ENCODE measurements at regions not wholly inside any gene's neighbourhood (a gene's known extent, or its start where the extent isn't known, plus 50 kb on each side); places are given as distances from the start of the nearest gene placed in this dataset.
"Not testable (repeated sequence)": the region's sequence is repeated elsewhere in the genome, so short reads cannot be mapped to it uniquely, and the experiment has no call there.

DNA sequence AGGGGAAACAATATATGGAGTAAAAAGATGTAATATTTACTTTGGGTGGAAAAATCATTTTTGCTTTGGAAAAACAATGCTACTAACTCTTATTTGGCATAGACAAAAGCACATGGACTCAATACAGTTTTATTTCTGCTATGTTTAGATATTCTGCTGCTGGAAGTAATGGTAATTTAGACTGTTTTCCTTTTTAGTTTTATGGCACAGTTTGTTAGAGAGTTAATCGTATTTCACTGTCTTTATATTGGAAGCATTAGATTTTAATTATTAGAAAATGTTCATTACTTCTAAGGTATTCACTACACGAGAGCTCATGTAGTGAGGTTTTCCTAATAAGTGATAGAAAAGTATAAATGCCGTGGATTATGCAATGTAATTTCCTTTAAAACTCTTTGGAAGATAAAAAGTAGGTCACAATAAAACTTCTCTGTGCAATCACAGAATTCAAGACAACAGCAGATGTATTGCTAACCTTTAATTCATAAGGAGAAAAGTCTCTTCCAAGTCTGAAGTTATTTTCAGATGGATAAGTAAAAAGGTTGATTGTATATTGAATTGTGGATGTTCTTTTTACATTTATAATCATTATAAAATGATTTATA lies 851.8 kb downstream of the TMTC2 start:
- DNase-seq, result no peak

DNA sequence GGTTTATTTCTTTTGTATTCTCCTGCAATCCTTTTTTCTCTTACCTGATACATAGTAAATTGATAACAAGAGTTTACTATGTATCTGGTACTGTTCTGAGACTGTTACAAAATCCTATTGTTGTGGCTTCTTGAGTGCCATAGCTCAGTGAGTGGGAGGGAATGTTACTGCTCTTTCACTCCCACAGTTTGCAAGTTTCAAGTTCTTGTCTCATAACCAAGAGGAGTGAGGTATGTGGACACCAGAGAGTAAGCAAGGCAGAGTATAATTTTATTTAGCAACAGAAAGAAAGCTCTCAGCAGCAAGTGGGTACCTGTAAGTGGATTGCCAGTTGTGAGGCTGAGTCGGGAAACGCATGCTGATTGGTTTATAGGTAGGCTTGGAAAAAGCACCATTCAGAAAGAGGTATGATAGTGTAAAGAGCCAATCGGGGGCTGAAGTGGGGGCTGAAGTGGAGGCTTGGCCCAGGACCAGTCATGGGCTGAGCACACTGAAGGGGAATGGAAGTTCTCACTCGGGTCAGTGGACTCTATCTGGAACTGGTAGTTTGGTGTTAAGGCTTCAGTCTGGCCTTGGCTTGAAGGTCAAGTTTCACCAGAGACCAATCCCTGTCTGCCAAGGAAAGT lies 850.8 kb downstream of the TMTC2 start:
- no peak for DNase-seq

DNA sequence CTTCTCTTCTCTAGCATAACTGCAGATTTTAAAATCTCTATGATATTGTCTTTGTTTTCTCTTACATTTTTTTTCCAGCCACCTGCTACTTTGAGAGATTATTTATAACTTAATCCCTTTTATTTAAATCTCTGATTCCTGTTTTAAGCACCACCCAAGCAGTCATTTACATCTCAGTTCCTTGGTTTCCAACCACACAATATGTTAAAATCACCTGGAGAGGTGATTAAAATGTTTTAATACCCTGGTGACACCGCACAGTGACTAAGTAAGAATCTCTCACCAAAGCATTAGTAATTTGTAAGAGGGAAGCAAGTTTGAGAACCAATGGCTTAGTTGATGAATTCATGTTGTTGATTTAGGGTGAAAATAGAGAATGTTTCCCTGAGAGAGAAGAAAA lies 849.8 kb downstream of the TMTC2 start:
- no peak for DNase-seq

DNA sequence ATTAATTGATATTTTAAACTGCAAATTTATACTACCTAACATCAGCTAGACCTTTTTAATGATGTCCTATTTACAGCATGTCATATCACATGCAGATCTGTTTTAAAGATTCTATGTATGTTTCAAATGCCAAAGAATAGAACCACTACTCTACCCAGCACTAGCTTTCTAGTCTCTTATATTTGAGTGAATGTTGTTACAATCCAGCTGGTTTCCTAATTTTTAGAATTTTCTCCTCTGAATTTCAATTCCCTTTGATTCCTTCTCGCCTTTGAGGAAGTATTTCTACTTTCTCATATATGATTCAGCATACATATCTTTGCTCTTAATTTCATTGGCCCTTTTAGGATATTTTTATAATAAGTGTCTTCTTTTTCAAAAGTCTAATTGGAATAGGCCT lies 841.9 kb downstream of the TMTC2 start:
- no peak for DNase-seq

DNA sequence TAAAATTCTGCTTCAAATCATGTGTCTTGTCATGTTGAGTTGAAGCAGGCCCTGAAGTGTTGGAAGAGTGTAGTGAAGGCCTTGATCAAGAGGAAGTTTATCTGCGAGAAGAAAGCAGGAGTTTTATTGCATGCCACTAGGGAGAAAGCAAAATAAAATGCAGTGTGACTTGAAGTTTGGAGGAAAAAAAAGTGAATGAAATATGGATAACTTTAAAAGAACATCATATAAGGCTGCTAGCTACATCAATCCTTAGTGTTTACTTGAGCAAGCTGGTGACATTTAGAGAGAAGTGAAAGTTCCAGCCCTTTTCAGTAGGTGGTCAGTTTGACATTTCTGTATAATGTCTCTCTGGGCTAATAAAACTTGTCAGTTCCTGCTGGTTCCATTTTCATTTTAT lies 841.1 kb downstream of the TMTC2 start:
- DNase-seq, result no peak

DNA sequence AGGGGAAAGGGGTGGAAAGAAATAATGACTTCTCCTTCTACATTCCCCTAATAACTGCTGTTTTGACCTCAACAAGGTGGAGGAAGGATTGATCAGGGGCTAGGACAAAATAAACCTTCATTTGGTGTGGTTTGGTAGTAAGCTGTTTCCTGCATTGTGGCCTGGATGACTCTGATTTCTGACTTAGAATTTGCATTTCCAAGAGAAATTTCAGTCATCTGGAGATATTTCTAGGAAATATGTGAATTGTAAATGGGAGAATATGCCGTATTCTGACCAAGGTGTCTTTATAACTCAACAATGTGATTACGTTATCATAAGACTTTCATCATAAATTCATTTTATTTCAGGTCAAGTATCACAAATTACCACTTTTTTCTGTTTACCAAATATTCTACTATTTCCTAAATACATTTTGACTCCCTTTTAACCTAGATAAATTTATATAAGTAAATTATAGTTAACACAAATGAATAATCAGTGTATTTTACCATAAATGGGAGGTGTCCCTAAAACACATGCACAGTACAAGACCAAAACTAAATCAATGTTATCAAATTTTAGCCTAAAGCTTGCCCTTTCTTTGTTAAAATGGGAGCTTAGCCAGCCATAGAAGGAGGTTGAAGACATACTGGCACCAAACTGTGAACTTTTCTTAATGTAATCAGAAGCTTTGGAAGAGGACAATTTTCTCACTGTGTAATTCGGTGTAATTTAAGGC lies 828.8 kb downstream of the TMTC2 start:
- DNase-seq, result no peak

DNA sequence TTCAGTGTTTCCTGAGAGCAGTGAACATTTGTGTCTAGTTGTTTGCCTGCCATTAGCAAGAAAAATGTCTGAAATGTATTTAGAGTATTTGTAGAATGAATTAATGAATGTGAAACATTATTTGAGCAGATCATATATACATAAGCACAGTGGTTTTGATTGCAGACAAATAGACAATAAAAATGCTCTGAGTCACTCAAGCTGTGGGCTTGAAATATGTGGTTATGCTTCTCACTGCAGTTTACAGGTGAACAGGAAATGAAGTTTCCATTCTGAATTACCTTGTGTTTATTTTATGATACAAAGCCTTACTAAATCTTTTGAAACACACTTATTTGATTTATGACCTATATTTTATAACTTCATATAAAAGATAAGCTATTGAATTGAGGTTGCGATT lies 827.7 kb downstream of the TMTC2 start:
- no peak for DNase-seq

DNA sequence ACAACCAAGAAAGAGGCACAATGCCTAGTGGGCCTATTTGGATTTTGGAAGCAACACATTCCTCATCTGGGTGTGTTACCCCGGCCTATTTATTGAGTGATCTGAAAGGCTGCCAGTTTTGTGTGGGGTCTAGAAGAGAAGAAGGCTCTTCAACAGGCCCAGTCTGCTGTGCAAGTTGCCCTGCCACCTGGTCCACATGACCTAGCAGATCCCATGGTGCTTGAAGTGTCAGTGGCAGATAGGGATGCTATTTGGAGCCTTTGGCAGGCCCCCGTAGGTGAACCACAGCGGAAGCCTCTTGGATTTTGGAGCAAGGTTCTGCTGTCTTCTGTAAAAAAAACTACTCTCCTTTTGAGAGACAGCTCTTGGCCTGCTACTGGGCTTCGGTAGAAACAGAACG lies 820.1 kb downstream of the TMTC2 start:
- DNase-seq, result no peak

DNA sequence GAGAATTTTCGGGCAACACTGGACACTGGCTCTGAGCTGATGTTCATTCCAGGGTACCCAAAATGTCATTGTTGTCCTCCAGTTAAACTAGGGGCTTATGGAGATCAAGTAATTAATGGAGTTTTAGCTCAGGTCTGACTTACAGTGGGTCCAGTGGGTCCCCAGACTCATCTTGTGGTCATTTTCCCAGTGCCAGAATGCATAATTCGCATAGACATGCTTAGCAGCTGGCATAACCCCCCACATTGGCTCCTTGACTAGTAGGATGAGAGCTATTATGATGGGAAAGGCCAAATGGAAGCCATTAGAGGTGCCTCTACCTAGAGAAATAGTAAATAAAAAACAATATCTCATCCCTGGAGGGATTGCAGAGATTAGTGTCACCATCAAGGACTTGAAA lies 818.9 kb downstream of the TMTC2 start:
- DNase-seq, result no peak

DNA sequence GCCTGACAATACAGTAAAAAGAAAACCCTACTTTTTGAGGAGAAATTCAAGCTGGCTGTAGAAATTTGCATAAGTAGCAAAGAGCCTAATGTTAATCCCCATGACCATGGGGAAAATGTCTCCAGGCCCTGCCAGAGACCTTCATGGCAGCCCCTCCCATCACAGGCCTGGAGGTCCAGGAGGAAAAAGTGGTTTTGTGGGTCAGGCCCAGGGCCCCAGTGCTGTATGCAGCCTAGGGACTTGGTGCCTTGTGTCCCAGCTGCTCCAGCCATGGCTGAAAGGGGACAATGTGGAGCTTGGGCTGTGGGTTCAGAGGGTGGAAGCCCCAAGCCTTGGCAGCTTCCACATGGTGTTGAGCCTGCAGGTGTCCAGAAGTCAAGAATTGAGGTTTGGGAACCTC lies 813.2 kb downstream of the TMTC2 start:
- not testable (repeated sequence) for DNase-seq

DNA sequence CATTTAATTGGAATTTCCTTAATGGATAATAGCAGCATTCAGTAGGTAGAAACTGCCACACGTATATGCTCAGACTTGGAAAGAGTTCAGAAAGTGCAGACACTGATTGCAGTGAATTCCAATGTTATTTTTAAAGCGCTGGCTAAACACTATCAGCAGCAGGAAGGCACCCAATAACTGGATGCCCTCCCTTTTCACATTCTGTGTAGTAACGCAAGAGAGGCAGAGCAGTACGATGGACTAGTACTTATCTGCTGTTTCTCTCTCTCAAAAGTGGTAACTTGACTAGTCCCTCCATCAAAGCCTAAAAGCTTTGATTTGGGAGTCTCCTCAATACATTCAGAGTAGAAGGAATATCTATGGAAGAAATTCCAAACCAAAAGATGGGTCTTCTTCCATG lies 791.0 kb downstream of the TMTC2 start:
- no peak for DNase-seq

DNA sequence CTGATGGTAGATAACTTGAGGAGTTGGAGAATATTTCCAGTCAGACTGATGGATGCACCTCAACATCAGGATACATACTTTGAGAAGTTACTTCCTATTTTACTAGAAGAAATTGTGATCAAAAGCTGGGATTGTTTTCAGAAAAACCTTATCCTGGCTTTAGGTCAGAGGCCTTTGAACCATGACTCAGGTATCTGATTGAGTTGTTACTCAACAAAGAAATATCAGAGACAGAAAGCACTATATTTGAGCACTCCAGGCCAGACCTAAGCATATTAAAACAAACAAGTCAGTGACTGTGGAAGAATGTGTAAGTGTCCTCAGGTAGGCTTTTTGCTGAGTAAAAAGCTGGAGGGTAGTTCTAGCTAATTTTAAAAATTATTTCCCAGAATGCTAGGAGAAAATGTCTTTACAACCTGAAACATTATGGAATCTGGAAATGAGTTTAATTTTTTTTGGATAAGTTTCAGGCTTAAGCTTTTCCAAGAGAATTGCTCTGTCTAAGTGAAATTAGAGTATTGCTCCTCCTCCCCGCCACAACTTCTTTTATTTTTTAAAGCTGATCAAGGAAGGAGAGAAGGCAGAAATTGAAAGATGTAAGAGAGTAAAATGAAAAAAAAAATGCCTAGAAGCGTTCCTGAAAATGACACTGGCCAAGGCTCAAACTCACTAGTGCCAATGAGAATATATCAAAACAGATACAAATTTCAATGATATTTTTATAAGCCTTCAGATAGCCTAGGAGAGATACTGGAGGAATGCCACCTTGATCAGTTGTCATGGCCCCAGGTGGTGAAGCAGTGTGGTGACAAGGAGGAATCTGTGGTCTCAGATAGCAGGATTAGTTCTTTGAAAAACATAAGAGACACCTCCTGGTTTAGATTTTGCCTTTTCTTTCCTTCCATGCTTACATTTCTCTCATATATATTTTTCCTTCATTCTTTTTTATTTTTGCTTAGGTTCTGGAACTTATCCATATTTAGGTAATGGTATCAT lies 790.3 kb downstream of the TMTC2 start:
- DNase-seq, result no peak

DNA sequence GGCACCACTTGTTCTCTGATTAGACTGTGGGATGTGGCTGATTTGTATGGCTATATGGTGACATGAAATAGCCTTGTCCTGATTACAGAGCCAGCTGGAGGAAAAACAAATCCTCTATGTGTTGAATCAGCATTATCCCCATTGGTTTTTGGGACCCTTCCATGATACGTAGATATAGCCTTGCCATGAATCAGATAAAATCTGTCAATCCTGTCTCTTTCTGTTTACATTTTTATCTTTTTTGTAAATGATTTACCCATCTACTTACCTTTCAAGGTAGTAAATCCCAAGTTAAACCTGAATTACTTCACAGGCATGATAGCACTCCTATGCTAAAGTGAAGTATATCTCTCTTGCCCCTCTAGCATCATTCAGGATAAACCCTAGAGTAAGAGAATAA lies 789.3 kb downstream of the TMTC2 start:
- no peak for DNase-seq

DNA sequence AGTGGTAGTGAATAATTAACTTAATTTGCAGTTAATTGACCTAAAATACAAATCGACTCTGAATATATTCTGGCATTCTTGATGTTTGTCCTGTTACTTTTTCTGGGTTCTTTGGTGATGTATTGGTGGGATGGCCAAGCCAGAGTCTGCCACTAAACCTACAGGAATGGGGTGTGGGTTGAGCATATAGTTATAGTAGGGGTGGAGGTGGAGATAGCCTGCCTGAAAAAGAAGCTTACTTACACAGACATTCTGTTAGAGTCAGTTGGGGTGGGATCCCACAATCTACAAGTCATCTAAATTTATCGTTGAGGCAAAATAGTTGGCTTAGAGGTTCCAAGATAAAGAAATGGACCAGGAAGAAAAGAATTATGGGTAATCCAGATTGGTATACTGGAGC lies 787.7 kb downstream of the TMTC2 start:
- no peak for DNase-seq

DNA sequence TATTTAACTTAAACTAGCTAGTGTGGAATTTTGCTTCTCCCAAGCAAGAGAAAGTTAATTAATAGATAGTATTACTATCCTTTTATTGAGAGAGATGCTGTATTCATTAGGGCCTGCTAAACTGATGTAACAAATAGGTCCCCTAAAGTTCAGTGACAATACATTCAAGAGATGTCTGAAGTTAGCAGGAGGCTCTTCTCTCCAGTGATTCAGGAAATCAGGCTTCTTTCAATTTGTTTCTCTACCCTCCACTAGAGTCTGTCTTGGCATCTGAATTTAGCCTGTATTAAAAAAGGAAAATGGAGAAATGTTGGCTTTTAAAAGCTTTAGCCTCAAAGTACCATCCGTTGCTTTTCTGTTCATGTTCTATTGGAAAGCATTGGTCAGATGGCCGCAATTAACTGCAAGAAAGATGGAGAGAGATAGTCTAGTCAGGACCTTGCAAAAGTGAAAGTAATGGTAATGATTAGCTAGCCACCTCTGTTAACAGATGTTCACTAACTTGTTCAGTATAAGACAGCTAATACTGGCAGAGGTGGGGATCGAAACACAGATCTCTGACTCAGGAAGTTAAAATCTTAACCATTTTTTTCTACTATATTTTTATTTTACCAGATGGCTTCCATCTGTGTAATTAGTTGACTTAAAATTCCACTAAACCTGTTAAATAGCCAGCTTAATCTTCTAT lies 786.8 kb downstream of the TMTC2 start:
- DNase-seq, result no peak

DNA sequence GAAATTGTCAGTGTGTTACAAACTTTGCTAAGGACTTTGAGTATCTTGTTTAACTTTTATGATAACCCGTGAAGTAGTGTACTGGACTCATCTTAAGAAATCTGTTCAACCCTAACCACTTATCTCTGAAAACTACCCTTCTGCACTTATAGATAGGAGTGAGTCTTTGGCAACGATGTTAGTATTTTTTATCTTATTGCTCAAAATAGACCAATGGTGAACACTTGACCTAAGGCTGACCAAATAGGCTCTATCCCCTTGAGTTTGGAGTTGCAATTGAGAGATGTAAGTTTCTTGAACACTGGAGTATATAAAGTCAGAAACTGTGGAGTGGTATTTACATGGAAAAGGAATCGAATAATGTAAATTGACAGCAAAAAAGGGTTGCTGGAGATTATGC lies 786.1 kb downstream of the TMTC2 start:
- DNase-seq, result no peak

DNA sequence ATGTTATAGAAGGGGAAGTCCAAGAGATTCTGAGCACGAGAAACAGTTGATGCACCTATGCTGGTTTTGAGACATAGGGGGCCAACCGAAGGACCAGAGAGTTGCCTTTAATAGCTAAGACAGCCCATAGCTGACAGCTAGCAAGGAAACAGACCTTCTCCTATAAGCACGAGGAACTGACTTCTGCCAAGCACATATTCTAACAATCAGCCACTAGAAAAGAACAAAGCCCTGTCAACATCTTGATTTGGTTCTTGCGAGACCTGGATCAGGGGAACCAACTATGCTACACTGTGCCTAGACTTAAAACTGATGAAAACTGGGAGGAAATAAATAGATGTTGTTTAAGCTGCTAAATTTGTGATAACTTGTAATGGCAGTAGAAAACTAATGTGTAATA lies 785.6 kb downstream of the TMTC2 start:
- DNase-seq, result no peak

DNA sequence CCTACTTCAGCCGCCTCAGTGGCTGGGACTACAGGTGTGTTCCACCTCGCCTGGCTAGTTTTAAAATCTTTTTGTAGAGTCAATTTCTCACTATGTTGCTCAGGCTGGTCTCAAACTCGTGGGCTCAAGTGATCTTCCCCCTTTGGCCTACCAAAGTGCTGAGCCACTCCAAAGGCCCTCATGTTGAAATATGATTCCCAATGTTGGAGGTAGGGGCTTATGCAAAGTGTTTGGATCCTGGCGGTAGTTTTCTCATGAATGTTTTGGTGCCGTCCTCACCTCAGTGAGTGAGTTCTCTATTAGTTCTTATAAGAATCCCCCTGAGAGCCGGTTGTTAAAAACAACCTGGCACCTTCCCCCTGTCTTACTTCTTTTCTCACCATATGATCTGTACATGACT lies 784.6 kb downstream of the TMTC2 start:
- no peak for DNase-seq

DNA sequence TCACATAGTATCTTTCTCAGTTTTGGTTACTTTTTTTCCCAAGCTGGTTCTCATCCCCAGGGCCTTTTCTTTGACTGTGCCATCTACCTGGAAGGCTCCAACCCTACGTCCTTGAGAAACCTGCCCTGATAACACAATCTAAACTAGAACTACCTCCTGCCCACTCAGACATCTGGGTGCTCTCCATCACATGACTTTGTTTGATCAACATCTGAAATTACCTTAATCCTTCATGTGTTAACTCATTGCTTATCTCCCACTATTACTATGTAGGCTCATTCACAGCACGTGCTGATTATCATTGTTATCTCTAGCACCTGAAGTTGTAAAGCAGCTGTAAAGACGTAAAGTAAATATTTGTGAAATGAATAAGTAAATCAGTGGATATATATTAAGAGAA lies 784.0 kb downstream of the TMTC2 start:
- no peak for DNase-seq

DNA sequence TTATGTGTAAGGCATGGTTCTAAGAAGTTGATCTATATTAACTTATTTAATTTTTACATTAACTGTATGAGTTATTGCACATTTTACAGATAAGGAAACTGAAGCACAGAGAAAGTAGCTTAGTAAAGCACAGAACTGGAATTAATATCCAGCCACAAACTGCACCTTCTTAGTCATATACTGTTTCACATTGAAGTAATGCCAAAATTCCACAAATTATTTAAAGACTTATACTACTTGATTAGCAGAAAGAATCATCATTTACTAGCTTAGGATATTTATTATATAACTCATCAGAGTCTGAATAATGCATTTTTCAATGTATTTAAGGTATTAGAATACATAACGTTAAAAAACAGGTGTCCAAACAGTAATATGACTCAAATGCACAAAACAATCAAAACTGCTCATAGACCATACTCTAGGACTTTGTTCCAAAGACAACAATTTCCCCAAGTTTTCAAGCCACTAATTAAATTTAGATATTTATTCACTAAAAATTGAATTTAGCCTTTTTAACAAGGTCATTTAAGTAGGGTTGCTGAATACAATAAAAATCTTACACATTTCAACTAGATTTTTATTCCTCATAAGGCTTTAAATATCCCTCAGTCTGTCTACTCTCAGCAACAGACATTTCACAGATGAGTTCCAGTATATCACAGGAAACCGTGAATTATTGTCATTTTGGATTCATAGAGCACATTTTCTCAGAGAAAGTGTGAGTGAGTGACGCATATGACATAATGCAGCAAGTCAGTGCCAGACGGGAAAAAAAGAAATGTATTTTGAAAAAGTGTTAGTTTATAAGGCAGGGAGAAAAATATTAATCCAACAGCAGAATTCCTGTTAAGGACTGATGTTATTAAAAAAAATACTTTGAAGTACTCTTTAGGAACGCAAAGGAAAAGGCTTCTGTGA lies 782.5 kb downstream of the TMTC2 start:
- DNase-seq, result no peak

DNA sequence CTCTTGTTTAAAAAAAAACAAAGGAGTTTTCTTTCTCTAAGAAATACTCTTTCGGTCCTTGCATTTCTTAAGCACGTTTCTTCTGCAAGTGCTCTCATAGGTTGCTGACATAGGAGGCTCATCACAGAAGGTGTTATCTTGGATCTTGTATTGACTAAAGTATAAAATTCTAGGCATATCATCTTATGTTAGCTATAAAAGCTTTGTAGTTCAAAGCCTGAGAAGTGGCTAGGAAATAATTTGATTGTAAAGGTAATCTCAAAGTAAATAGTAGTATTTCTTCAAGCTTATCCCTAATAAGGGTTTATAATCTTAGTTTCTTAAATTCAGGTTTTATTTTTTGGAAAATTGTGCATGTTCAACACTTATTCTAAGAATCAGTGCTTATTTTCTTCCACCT lies 778.9 kb downstream of the TMTC2 start:
- DNase-seq, result no peak

Measured in skin of body (tissue), 1 donor.